ENCODE measurements at regions not wholly inside any gene's neighbourhood (a gene's known extent, or its start where the extent isn't known, plus 50 kb on each side); places are given as distances from the start of the nearest gene placed in this dataset.
A peak's percentile ranks its signal among the peaks of the same experiment; 100 is the strongest.

DNA sequence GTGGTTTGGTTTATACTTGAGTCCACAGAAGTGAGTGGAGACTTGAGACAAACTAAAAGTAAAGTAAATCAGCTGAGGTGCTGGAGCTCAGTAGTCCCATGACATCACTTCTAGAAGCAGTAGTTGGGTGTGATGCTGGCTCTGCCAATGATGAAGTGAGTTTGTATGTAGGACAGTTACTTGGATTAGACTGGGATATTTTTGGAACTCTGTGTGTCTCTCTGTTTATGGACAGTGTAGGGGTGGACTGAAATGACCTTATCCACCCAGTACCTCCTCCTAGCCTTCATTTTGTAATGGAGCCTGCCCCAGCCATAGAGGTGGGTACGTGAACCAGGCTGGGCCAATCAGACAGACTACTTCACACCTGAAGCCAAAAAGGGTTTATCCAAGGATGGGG lies 52.2 kb downstream of the POLR1D start:
- no peak for DNase-seq

DNA sequence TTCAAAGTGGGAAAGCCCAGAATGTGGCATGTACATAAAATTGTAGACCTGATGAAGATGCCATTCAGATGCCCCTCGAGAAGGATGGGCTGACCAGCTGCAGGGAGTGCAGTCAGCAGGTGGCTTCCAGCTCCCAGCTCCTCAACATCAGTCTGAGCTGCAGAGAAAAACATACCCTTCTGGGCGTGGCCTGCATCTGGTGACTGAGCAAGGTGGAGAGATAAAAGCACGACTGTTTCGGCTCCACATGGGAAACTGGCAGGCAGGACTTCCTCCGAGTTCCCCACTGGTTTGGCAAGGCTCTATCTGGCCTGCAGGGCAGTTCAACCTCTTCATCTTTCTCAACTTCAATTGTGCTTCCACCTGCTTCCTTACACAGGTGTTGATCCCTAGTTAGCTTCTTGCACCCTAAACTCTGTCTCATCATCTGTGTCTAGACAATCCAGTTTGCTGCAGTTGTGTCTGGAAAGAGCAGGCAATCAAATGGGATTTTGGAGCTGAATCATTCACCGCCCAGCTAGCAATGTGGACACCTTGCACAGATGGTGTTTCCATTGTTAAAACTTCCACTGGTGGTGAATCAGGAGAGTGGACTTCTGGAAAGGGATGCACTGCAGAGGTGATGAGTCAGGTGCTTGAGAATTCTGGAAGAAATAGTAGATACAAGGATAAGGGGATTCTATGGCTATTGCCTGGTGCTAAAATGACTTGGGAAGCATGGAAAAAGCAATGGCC lies 56.8 kb downstream of the POLR1D start:
- DNase-seq = no peak

DNA sequence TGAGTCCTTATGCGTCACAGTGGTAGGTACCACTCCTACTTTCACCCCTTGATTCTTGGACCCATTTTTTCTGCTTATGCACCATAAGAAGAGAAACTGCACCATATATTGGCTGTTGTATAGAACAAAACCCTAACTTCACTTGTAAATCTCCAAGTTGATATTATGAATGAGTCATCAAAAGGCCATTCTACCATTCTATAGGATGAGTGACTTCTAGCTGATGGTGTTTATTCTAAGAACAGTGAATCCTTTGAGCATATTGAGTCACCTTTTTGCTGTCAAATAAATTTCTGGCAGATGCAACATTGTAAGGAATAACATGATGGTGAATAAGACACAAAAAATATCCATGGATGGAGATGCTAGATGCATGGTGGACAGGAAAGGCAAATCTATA lies 57.7 kb downstream of the POLR1D start:
- DNase-seq = no peak

DNA sequence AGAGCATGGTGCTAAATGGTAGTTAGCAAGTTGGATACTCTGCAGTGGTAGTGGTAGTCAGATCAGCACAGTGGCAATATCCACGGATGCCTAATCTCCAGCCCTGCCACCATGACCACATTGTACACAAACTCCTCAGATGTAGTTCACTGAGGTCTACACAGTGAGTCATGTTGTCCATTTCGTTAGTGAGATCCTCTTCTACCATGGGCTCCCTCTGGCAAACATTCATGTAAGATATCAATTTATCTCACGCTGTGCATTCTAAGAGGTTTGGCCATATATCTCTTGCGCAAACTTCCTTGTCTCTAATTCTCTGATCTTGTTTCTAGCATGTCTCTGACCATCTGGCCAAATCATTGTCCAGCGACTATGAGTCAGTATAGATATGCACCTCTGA lies 58.2 kb downstream of the POLR1D start:
- DNase-seq = no peak

DNA sequence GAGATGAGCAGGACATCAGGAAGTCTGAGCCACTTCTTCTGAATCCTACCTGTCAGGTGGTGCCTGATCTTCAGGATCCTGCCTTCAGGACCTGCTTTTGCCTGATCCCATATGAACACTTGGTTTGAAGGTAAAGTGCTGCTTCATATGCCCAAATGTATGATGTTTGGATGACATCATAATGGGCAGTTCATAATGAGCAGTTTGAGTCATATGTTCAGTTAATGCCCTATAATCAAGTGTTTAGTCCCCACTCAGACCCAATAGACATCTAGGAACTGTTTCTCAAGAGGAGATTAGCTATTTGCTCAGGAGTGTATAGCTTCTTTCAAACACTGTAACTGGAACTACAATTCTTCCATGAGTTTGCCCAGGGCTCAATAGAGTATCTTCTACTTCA lies 58.8 kb downstream of the POLR1D start:
- no peak for DNase-seq

DNA sequence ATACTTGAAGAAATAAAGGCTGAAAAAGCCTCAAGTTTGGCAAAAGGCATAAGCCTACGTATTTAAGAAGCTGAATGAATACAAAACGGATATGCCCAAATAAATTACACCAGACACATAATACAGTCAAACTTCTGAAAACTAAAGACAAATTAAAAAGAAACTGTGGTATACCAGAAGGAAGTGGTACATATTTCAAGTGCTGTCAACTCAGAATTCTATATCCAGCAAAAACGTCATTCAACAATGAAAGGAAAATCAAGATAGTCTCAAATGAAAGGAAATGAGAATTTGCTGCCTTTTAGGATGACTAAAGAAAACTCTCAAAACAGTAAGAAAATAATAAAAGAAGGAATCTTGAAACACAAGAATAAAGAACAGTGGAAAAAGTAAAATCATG lies 69.5 kb downstream of the POLR1D start:
- DNase-seq = no peak

DNA sequence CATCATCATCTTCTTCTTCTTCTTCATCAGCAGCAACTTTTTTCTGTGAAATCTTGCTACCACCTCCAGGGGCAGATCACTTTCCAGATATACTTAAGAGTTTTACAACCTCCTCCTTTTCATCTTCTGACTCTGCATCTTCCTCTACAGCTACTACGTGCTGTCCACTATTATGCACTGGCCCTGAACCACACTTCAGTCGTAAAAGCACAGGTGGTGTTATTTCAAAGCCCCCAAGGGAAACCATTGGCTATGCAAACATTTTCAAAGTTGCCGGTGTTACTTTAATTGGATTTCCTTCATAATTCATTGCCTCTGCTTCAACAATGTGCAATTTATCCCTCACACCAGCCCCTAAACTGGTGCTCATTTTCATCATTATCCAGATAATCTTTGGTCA lies 75.0 kb downstream of the POLR1D start:
- DNase-seq = no peak

DNA sequence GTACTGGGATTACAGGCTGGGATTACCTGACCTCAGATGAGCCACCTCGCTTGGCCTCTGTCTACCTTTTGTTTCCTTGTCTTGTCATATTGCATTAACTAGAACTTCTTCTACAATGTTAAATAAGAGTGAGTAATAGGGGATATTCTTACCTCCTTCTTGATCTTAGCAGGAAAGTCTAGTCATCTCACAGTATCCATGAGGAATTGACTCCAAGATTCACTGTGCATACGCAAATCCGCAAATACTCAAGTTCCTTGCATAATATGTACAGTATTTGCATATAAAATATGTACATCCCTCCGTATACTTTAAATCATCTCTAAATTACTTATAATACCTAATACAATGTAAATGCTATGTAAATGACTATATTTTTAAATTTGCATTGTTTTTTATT lies 78.3 kb downstream of the POLR1D start:
- DNase-seq = no peak

DNA sequence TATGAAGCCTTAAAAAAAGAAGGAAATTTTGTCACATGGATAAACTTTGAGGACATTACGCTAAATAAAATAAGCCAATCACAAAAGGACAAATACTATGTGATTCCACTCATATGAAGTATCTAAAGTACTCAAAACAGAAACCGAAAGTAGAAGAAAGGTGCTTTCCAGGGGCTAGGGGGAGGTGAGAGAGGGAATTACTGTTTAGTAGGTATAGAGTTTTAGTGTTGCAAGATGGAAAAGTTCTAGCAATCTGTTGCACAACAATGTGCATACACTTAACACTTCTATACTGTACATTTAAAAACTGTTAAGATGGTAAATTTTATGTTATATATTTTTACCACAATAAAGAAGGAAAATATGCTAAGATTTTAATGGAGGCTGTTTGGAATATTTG lies 83.0 kb downstream of the POLR1D start:
- peak in 1 of 2 donors; percentile 23 for DNase-seq

DNA sequence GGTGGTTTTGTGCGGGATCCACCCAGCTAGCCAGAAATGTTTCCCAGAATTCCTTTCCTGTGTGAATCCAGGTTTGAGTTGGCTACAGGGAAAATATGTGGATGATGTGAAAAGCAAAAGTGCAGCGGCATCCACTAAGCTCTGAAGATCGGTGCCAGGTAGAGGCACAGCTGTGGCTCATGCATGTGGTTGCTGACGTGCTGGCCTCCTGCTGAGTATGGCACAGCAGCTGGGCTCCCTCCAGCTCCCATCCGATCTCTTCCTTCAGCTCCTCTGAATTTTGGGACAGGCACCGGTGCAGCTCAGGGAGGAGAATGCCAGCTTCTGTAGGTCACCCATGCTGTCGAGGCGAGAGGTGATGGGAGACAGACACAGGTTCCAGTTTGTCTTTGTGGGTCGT lies 84.0 kb upstream of the GSX1 start:
- DNase-seq = no peak

DNA sequence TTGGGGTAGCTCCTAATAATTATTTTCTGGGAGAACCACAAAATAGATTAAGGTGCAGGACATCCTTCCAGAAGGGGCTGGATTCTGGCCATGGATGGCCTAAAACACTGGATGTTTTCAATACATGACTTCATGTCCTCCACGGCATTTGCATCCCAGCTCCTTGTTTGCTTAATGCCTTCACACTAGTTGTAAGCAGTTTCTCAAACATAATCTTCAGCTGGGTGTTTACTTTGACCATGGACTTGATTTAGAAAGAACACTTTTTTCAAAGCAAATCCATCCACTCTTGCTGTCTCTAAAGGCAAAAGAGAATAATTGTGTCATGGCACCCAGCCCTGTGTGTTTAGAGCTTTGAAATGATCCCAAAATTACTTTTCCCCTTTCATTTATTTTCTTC lies 82.5 kb upstream of the GSX1 start:
- no peak for DNase-seq

DNA sequence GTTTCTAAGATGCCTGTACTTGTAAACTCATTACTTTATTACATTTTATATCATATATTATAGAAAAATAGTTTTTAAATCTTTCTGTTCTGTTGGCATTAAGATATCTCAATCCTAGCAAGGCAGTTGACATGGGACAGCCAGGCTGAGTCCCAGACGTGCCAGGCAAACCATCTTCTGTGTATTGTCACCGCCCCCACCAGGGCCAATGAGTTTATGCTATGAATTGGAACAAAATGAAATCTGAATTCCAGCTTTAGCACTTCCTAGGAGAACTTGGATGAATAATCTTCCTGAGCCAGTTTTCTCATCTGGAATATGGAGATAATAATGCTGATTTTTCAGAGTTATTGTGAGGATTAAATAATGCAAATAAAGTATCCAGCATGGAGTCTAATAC lies 79.9 kb upstream of the GSX1 start:
- peak; percentile 4 to 19 for DNase-seq

DNA sequence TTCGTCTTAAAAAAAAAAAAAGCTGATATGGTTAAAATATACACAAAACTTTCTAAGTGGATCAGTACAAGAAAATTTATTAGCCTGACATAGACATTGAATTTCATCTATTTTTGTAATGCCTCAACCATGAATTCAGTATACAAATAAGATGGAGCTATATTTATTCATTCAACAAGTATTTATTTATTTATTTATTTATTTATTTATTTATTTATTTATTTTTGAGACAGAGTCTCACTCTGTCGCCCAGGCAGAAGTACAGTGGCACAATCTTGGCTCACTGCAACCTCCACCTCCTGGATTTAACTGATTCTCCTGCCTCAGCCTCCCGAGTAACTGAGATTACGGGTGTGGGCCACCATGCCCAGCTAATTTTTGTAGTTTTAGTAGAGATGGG lies 78.5 kb upstream of the GSX1 start:
- DNase-seq = no peak

DNA sequence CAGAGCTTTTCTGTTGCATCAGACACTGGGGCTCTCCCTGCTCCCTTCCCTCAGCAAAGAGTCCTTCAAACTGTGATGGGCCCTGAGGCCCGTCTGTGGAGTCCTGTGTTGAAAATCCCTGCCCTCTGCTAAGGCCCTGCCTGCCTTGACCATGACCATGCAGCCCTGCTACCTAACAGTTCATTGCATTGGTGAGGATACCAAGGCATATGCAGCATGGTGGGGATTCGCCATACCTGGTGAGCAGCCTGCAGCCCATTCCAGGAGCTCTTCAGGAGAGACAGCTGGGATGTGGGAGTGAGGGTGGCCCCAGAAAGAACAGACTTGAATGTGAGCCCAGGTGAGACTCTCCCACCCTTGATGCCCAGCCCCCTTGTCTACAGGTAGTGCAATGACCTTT lies 70.6 kb upstream of the GSX1 start:
- no peak for DNase-seq

DNA sequence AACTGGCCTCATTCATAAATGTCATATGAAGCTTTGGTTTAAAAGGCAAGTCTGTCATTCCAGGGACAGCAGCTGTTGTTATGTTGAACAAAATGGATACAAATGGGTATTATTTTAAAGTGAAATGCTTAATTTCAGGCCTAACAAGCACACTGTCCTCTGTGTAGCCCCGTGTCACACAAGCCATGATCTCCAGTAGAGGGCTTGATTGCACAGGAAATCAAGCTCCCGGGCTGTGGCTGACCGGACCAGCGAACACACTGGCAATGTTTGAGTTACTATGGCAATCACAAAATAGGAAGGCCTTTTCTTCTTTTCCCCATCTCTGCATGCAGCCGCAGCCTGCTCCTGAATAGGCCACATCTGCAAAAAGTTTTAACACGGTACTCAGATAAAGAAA lies 64.0 kb upstream of the GSX1 start:
- no peak for DNase-seq

DNA sequence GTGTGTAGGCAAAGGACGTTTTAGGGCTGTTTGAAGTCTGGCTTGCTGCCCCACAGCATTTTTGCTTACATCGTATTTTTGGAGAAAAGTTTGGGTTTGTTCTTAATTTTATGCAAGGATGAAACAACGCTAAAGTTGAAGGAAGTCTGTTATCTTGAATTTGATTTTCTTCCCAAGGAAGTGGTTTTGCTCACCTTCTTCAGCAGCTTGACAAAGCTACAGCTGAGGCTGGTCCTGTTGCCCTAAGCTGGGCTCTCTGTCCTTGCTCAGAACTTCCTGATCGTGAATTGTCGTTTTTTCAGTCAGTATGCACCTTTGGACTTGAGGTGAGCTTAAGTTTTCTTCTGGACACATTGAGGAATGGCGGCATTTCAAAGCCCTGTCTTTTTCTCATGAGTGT lies 62.1 kb upstream of the GSX1 start:
- no peak for DNase-seq
